Activated T-helper 17 cell treated with anti-CD3 and anti-CD28 coated beads, Interleukin-2, amount 50 U/mL, for 72 hours (primary cell): ENCODE measurements at regions not wholly inside any gene's neighbourhood (a gene's known extent, or its start where the extent isn't known, plus 50 kb on each side); places are given as distances from the start of the nearest gene placed in this dataset.

Experiments used
- ATAC-seq: fragments of 150-1000 bp; cut with Tn5 transposase; replicated peaks from 2 replicates; pipeline ENCODE4 v1.10.0; 2021; ENCODE audit warnings: mild to moderate bottlenecking, moderate library complexity
- H3K27ac Mint-ChIP-seq: one replicate; pipeline ENCODE4 v1.8.0; 2022; ENCODE audit warnings: mixed read lengths
- H3K27me3 Mint-ChIP-seq: one replicate; pipeline ENCODE4 v1.8.0; 2022; ENCODE audit warnings: mixed read lengths
- H3K36me3 Mint-ChIP-seq: one replicate; pipeline ENCODE4 v1.8.0; 2022; ENCODE audit warnings: low read depth, mild to moderate bottlenecking, mixed read lengths
- H3K4me1 Mint-ChIP-seq: one replicate; pipeline ENCODE4 v1.8.0; 2022; ENCODE audit warnings: mixed read lengths
- H3K4me3 Mint-ChIP-seq: one replicate; pipeline ENCODE4 v1.8.0; 2022; ENCODE audit warnings: mild to moderate bottlenecking, mixed read lengths
- H3K9me3 Mint-ChIP-seq: one replicate; pipeline ENCODE4 v1.8.0; 2022; ENCODE audit warnings: mixed read lengths

DNA sequence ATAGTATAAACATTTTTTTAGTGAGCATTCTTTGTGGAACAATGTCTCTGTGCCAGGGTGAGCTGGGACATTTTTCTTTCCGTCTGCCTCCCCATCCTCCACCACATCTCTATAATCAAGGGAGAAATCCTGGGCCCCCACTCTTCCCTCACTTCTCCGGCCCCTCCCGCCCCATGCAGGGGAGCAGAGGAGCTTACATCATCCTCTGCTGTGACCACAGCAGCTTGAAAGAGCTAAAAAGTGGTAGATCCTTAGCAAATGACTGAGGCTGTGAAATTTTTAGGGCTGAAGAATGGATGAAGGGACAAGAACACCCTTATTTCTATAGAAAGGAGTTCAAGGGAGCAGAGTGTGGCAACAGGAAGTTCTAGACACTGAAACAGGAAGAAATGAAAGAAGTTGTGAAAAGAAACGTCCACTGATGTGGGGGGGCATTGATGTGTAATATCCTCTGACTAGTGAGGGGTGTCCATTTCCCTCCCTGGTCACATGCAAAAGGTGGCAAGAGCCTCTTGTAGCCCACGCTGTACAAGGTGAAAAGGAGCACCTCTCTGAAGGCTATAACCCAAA, 380.3 kb upstream of the JARID2 start:
- no peak for ATAC-seq
- Mint-ChIP-seq H3K4me1 (peaks cover 19% of the 10 kb centered on the region), H3K4me3 (peak overlapping the region; percentile 16), H3K36me3 (no peaks in the 10 kb centered on the region), H3K27ac (peak overlapping the region; percentile 60), H3K27me3 (no peaks in the 10 kb centered on the region), H3K9me3 (peaks cover 4% of the 10 kb centered on the region)

DNA sequence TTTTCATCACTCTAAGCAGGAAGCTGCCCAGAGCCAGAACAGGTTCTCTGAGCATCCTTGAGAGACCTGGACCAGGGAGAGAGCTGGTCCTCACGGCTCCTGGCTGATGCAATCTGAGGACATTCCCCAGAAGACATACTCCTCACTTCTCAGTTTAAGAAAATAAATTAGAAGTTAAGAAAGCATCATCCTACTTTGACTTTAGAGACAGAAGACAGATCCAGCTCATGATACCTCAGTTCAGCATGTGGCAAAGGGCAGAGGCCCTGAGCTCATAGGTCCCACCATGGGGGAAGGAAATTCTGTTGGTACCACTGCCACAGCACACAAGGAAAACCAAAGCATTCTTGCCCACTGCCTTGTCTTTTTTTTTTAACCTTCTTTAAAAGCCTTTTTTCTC, 378.1 kb upstream of the JARID2 start:
- Mint-ChIP-seq H3K27ac (peak overlapping the region; percentile 65), H3K4me1 (peaks cover 18% of the 10 kb centered on the region), H3K36me3 (no peaks in the 10 kb centered on the region), H3K4me3 (no peak overlapping the region), H3K27me3 (no peaks in the 10 kb centered on the region), H3K9me3 (peaks cover 4% of the 10 kb centered on the region)
- ATAC-seq, result no peak

DNA sequence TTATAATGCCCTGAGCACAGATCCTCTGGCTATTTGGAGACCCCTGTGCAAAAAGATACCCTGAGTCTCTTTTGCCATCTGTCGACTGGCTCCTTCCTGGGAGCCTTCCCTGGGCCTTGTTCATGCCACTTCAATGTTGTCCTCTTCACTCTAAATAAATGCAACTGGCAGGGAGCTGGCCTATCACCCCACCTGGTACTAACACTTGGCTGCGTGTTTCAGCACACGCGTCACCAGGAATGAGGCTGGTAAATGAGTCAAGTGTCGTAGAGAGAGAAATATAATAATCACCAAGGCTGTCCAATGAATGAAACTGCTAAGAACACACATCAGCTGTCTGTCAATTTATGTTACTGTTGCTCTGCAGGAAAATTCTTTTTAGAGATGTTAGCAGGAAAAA, 374.6 kb upstream of the JARID2 start:
- Mint-ChIP-seq H3K4me3 (no peak overlapping the region), H3K27me3 (no peaks in the 10 kb centered on the region), H3K4me1 (peaks cover 39% of the 10 kb centered on the region), H3K9me3 (peaks cover 4% of the 10 kb centered on the region), H3K36me3 (peaks cover 10% of the 10 kb centered on the region), H3K27ac (peak overlapping the region; percentile 64)
- no peak for ATAC-seq

DNA sequence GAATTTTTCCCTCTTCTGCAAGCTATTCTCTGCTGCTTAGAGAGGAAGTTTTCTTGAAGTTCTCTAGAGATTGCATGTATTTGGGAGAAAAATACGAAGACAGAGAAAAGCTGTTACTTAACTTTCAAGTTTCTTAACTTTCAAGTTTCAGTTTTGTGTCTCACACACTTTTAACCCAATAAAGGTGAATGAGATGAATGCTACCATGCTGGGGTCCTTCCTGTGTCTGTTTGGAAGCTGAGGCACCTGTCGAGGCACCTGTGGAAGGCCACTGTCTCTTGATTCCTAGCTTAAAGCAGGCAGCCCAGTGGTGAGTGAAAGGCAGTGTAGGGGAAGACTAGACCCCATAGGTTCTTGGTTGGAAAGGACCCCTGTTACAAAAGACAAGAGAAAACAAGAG, 372.8 kb upstream of the JARID2 start:
- Mint-ChIP-seq H3K4me1 (peaks cover 49% of the 10 kb centered on the region), H3K36me3 (peaks cover 22% of the 10 kb centered on the region), H3K4me3 (peak overlapping the region; percentile 84), H3K27ac (peak overlapping the region; percentile 100), H3K9me3 (peaks cover 4% of the 10 kb centered on the region), H3K27me3 (no peaks in the 10 kb centered on the region)
- no peak for ATAC-seq

DNA sequence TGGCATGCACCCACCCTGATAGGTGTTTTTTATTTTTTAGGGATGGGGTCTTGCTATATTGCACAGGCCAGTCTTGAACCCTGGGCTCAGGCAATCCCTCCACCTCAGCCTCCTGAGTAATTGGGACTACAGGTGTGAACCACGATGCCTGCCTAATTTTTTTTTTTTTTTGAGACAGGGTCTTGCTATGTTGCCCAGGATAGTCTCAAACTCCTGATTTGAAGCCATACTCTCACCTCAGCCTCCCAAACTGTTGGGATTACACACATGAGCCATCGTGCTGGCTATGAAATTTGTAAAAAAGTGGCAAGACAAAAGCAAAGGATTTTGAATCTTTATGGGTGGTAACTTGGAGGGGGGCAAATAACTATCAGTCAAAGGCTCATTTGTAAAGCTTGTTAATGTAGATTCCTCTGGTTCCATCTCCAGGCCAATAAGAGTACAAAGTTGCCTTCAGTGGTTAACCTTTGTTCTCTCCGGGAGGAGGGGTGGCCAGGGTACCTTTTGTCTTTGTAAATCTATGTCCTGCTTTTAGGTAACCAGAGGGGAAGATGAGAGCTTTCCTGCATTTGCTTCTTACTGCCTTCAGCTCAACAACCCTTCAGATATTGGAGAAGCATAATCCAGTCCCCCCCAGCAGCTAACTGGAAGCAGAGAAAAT, 372.0 kb upstream of the JARID2 start:
- Mint-ChIP-seq H3K27ac (peak overlapping the region; percentile 100), H3K27me3 (no peaks in the 10 kb centered on the region)

DNA sequence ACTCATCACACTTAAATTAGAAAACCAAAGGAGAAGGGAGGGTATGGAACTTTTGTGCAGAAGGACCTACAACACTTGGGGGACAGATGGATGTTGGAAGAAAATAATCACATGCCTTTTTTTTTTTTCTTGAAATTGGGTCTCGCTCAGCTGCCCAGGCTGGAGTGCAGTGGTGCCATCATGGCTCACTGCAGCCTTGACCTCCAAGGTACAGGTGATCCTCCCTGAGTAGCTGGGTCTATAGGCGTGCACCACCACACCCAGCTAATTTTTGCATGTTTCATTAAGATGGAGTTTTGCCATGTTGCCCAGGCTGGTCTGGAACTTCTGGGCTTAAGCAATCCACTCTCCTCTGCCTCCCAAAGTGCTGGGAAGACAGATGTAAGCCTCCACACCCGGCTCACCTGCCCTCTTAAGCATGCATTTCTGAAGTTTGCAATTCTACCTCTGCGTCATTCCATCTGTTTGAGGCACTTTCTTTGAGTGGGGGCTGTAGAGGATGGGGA, 370.8 kb upstream of the JARID2 start:
- Mint-ChIP-seq H3K27ac (peak overlapping the region; percentile 100), H3K4me1 (peaks cover 54% of the 10 kb centered on the region), H3K4me3 (peak overlapping the region; percentile 84)

More for the DNA sequence above, 372.0 kb upstream of the JARID2 start:
- Mint-ChIP-seq H3K36me3 (peaks cover 22% of the 10 kb centered on the region), H3K4me3 (peak overlapping the region; percentile 84), H3K4me1 (peaks cover 58% of the 10 kb centered on the region), H3K9me3 (peaks cover 4% of the 10 kb centered on the region)
- no peak for ATAC-seq

DNA sequence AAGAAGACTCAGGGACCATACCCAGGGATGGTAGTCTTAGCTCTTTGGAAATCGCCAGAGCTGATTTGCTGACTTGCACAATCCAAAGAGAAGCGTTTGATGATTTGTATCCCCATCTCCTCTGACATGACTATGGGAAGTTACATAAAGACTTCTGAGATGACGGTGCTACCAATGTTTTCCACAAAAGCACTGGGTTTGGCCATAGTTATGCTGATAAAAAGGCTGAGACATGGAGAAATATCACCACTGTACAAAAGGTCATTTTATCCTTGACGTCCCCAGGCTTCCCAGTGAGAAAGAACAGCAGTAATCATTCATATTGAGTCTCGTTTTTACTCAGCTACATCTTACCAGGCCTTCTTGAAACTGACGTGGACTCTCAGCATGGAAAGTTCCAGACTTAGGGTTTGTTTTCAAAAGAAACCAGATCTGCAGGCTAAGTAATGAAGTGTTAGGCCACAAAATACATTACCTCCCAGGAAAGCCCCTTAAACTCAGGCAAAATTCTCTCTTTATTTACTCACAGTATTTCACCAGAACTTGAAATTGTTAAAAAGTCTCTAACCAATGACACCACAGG, 370.3 kb upstream of the JARID2 start:
- Mint-ChIP-seq H3K4me1 (peaks cover 56% of the 10 kb centered on the region), H3K36me3 (peaks cover 22% of the 10 kb centered on the region), H3K9me3 (no peaks in the 10 kb centered on the region), H3K27me3 (no peaks in the 10 kb centered on the region), H3K27ac (peak overlapping the region; percentile 100), H3K4me3 (peak overlapping the region; percentile 84)
- peak; percentile 71 for ATAC-seq

More for the DNA sequence above, 370.8 kb upstream of the JARID2 start:
- Mint-ChIP-seq H3K27me3 (no peaks in the 10 kb centered on the region), H3K9me3 (peaks cover under 1% of the 10 kb centered on the region), H3K36me3 (peaks cover 22% of the 10 kb centered on the region)
- ATAC-seq, result no peak

DNA sequence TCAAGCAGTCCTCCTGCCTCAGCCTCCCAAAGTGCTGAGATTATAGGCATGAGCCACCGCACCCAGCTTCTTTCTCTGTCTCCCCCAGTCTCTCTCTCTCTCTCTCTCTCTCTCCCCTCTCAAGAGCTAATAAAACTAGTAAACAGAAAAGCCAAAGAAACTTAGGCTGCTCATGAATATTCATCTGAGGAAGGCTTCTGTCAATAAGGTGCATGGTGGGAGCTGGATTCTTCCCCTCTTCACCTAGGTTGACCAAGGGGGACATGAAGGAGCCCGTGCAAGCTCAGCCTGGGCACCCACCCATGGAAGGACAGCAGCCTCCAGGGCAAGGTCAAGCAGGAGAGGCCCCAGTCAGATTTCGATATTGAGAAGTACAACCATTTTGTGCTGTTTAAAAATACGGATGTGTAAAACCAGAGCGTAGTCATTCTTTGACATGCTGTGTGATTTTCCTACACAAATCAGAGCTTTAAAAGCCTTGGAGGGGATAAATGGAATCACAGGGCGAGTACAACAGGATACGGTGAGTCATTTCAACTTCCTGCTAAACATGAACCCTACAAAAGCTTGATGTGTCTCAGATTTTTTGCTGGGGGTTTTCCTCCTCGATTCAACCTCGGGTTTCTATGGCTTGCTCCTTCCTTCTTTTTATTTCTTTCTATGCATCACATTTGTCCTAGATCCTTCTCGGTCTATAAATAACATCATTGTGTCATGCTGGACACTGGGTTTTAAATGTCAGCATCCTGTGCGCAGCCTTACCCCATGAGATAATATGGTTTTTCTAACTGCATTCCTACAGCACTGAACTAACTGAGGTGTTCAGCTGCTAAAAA, 368.9 kb upstream of the JARID2 start:
- Mint-ChIP-seq H3K27ac (peak overlapping the region; percentile 100), H3K4me3 (peak overlapping the region; percentile 84), H3K27me3 (no peaks in the 10 kb centered on the region), H3K36me3 (peaks cover 22% of the 10 kb centered on the region), H3K9me3 (no peaks in the 10 kb centered on the region), H3K4me1 (peaks cover 57% of the 10 kb centered on the region)
- ATAC-seq, result peak; percentile 67

DNA sequence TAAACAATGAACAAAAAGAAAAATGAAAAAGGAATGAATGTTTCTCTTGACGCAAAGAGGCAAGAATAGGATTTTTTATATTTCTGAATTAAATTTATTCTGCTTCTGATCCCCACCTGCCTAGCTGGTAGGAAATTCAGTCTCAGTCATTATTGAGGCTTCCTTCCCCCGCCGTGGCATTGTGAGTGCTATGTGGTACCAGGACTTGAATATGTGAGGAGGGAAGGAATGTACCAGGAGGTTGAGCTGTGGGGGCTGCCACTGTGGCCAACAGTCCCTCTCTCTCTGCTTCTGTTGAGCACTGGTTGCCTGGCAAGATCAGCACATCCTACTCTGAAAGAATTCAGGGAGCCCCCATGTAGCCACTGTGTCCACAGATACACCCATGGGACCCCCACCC, 368.1 kb upstream of the JARID2 start:
- Mint-ChIP-seq H3K4me1 (peaks cover 55% of the 10 kb centered on the region), H3K4me3 (peak overlapping the region; percentile 84), H3K9me3 (no peaks in the 10 kb centered on the region), H3K36me3 (peaks cover 22% of the 10 kb centered on the region), H3K27me3 (no peaks in the 10 kb centered on the region), H3K27ac (peak overlapping the region; percentile 100)
- ATAC-seq, result no peak

DNA sequence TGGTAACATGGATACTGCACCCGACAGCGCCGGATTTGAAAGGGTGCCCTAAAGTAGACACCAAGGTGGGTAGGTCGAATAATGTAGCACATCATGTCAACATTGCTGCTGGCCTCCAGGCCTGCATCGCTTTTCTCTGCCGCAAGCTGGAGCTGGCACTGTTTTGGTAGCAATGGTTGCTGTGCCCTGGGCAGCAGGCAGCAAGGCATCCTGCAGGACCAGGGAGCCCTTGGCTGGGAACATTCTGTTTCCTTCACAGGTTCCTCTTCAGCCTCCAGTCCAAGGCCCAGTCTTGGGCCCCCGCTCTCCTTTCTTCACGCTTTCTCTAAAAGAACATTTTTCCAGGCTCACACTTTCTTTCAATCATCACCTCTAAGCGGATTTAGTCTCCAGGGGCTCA, 365.8 kb upstream of the JARID2 start:
- Mint-ChIP-seq H3K27ac (peak overlapping the region; percentile 56), H3K9me3 (no peaks in the 10 kb centered on the region), H3K27me3 (no peaks in the 10 kb centered on the region), H3K4me1 (peaks cover 40% of the 10 kb centered on the region), H3K36me3 (peaks cover 22% of the 10 kb centered on the region), H3K4me3 (no peak overlapping the region)
- no peak for ATAC-seq

DNA sequence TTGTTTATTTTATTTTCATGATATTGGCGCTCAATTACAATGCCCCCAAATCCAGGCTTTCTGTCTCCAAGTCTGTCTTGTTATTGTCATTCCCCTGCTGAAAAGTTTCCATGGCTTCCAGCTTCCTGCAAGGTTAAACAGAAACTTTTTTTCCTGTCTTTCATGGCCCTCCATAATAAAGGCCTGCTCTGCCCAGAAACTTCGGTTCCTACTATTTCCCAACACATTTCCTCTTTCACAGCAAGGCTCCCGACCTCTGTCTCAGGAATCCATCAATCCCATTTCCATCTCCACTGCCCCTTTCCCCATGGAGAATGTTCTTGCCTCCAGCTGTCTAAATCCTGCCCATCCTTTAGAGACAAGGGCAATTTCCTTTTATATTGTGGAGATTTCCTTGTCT, 365.2 kb upstream of the JARID2 start:
- no peak for ATAC-seq
- Mint-ChIP-seq H3K9me3 (no peaks in the 10 kb centered on the region), H3K36me3 (peaks cover 18% of the 10 kb centered on the region), H3K4me3 (no peak overlapping the region), H3K4me1 (peaks cover 34% of the 10 kb centered on the region), H3K27me3 (no peaks in the 10 kb centered on the region), H3K27ac (peak overlapping the region; percentile 56)

DNA sequence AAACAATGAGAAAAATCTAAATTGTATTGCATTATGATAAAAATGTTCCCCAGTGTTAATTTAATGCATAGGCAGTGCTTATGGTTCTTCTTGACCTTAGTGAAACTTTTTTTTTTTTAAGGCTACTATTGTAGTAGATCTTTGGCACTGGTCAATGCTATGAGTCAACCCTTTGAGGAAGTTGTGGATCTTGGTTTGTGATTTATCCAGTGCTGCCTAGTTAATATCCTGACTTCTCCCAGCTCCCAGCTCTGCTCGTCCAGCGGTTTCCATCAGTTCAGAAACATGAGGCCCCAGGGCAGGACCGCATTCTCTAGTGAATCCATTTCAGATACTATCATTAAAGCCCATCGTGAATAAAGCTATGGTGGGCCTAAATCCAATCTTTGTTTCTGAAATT, 364.5 kb upstream of the JARID2 start:
- no peak for ATAC-seq
- H3K4me1 Mint-ChIP-seq, result peaks cover 27% of the 10 kb centered on the region
- no peaks in the 10 kb centered on the region for H3K9me3 Mint-ChIP-seq
- H3K27me3 Mint-ChIP-seq, result no peaks in the 10 kb centered on the region
- peaks cover 11% of the 10 kb centered on the region for H3K36me3 Mint-ChIP-seq
- H3K4me3 Mint-ChIP-seq, result no peak overlapping the region
- H3K27ac Mint-ChIP-seq, result peak overlapping the region; percentile 56

DNA sequence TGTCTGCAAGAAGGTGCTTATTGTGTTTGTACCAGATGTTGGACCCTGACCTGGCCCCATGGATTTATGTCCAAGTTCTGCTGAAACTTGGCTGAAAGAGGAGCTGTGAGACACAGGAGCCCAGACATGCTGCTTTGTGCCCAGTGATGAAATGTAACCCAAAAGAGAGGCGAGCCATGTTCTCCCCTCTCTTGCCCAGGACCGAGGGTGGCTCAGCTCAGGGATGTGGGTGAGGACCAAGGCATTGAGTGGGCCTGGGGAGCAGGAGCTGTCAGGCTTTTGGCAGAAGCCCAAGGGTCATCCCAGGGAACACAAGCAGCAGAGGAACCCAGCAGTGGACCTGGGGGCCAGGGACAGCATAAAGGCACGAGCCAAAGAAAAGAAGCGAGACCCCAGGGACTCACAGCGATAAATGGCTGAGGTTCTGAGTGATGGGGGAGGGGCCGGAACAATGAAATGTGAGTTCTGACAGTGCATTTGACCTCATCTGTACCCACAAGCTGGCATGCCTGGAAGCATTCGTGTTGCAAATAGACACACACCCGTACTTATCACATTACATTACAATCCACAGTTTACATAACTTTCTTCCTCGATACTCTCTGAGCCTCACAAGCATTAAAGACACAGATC, 363.4 kb upstream of the JARID2 start:
- Mint-ChIP-seq H3K27ac (no peak overlapping the region), H3K27me3 (no peaks in the 10 kb centered on the region), H3K4me3 (no peak overlapping the region), H3K36me3 (peaks cover under 1% of the 10 kb centered on the region), H3K4me1 (peaks cover 21% of the 10 kb centered on the region), H3K9me3 (no peaks in the 10 kb centered on the region)
- ATAC-seq, result no peak

DNA sequence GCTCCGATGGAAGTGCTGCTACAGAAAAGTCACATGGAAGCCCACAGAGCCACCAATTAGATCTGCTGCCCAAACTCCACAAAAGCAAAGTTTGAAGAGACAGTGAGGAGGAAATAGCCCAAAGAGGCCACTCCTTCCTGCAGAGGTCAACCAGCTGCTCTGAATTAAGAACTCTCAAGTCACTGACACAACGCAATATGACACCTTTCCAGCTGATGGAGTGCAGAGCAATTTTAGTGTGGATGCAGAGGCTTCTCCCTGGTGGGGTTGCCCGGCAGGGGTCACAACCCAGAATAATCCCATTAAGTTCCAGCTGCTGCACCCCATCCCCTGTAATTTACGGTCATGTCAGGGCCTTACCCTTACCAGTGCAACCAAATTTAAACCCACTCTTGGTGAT, 361.9 kb upstream of the JARID2 start:
- ATAC-seq, result no peak
- H3K36me3 Mint-ChIP-seq, result no peaks in the 10 kb centered on the region
- no peak overlapping the region for H3K27ac Mint-ChIP-seq
- H3K4me3 Mint-ChIP-seq, result no peak overlapping the region
- H3K9me3 Mint-ChIP-seq, result no peaks in the 10 kb centered on the region
- no peaks in the 10 kb centered on the region for H3K27me3 Mint-ChIP-seq
- peaks cover 9% of the 10 kb centered on the region for H3K4me1 Mint-ChIP-seq
